Loucy (cell line): ENCODE measurements at regions not wholly inside any gene's neighbourhood (a gene's known extent, or its start where the extent isn't known, plus 50 kb on each side); places are given as distances from the start of the nearest gene placed in this dataset.

ENCODE experiments used
- EZH2phosphoT487 ChIP-seq: fragments of 200-600 bp; IDR thresholded peaks from 2 replicates; pipeline ENCODE4 v1.6.1; 2018; ENCODE audit warnings: antibody characterized with exemption, mild to moderate bottlenecking, moderate library complexity, borderline replicate concordance
- TF ChIP-seq, protein P1 (sequence below): fragments of 200-600 bp; sonication (generic); conservative IDR thresholded peaks from 2 replicates; pipeline ENCODE4 v1.5.1; 2014; ENCODE audit warnings: mild to moderate bottlenecking, antibody characterized with exemption, low read length

DNA sequence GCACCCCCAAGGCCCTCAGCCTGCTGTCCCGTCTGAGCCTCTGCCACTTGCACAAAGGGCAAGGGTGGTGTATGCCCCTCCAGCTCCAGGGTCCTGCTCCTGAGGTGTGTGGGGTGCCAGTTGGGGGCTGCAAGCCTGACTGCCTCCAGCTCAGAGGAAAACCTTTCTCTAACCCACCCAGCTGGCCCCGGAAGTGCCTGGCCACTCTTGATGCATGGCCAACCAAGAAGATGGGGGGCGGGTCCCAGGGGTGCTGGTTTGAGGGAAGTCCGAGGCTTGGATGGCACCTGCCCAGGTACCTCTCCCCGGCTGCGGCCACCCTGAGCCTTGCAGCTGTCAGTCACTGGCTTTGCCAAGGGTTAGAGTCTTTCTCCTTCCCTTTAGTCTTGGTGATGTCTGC lies 112.6 kb upstream of the TMPRSS2 start:
- TF ChIP-seq, protein P1, sequence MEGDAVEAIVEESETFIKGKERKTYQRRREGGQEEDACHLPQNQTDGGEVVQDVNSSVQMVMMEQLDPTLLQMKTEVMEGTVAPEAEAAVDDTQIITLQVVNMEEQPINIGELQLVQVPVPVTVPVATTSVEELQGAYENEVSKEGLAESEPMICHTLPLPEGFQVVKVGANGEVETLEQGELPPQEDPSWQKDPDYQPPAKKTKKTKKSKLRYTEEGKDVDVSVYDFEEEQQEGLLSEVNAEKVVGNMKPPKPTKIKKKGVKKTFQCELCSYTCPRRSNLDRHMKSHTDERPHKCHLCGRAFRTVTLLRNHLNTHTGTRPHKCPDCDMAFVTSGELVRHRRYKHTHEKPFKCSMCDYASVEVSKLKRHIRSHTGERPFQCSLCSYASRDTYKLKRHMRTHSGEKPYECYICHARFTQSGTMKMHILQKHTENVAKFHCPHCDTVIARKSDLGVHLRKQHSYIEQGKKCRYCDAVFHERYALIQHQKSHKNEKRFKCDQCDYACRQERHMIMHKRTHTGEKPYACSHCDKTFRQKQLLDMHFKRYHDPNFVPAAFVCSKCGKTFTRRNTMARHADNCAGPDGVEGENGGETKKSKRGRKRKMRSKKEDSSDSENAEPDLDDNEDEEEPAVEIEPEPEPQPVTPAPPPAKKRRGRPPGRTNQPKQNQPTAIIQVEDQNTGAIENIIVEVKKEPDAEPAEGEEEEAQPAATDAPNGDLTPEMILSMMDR = no peak
- TF ChIP-seq EZH2phosphoT487 = no peak
